ENCODE measurements at regions not wholly inside any gene's neighbourhood (a gene's known extent, or its start where the extent isn't known, plus 50 kb on each side); places are given as distances from the start of the nearest gene placed in this dataset.

GRCh38 chr6:21459641-21460040, 133.9 kb upstream of the SOX4 start:
- no peak overlapping the region for H3K27ac ChIP-seq
- TF ChIP-seq ZFX (IDR thresholded peaks at IDR 0.05): no peak
- TF ChIP-seq CTCF (conservative IDR thresholded peaks at IDR 0.05): no peak

GRCh38 chr6:21461844-21462518, 131.6 kb upstream of the SOX4 start:
- peak overlapping the region; percentile 68; the same call in 1 of the 2 replicates for H3K27ac ChIP-seq
- TF ChIP-seq CTCF (conservative IDR thresholded peaks at IDR 0.05): no peak
- TF ChIP-seq ZFX (IDR thresholded peaks at IDR 0.05): no peak

GRCh38 chr6:21462519-21462852, 131.1 kb upstream of the SOX4 start:
- peak overlapping the region; percentile 83 for H3K27ac ChIP-seq
- TF ChIP-seq ZFX (IDR thresholded peaks at IDR 0.05): no peak
- TF ChIP-seq CTCF (conservative IDR thresholded peaks at IDR 0.05): no peak

- no peak for TF ChIP-seq ZFX (IDR thresholded peaks at IDR 0.05)
- H3K27ac ChIP-seq: no peak overlapping the region
Measured at GRCh38 chr6:21467091-21467490, 126.5 kb upstream of the SOX4 start.

- TF ChIP-seq CTCF (conservative IDR thresholded peaks at IDR 0.05): no peak
- TF ChIP-seq ZFX (IDR thresholded peaks at IDR 0.05): no peak
- H3K27ac ChIP-seq: no peak overlapping the region
Measured at GRCh38 chr6:21468461-21468860, 125.1 kb upstream of the SOX4 start.

GRCh38 chr6:21469213-21469612, 124.3 kb upstream of the SOX4 start:
- H3K27ac ChIP-seq: no peak overlapping the region
- TF ChIP-seq ZFX (IDR thresholded peaks at IDR 0.05) (no peak), CTCF (conservative IDR thresholded peaks at IDR 0.05) (no peak)

GRCh38 chr6:21476112-21476511, 117.4 kb upstream of the SOX4 start:
- H3K27ac ChIP-seq: no peak overlapping the region
- no peak for TF ChIP-seq ZFX (IDR thresholded peaks at IDR 0.05)
- no peak for TF ChIP-seq CTCF (conservative IDR thresholded peaks at IDR 0.05)

- H3K27ac ChIP-seq: no peak overlapping the region
- TF ChIP-seq ZFX (IDR thresholded peaks at IDR 0.05) (no peak), CTCF (conservative IDR thresholded peaks at IDR 0.05) (no peak)
Measured at GRCh38 chr6:21478411-21478810, 115.1 kb upstream of the SOX4 start.
